Posterior vena cava (tissue), 2 donors: ENCODE measurements at regions not wholly inside any gene's neighbourhood (a gene's known extent, or its start where the extent isn't known, plus 50 kb on each side); places are given as distances from the start of the nearest gene placed in this dataset.
"Not testable (repeated sequence)": the region's sequence is repeated elsewhere in the genome, so short reads cannot be mapped to it uniquely, and the experiment has no call there.

Source experiments
- DNase-seq: peaks from one replicate; pipeline ENCODE4 v3.0.0-alpha.2; 2020; ENCODE audit warnings: low spot score
- intact Hi-C, 2 donors: fragments of 100-400 bp; cut with DNase I; formaldehyde crosslinking; loops; one replicate each; pipeline versions ENCODE4 v1.14.1 to v1.14.2; 2022 to 2023
- donor health status: DM: yes; HTN: yes; CAD: no.
- donor health status: DM: yes; HTN: yes; CAD: no.

DNA sequence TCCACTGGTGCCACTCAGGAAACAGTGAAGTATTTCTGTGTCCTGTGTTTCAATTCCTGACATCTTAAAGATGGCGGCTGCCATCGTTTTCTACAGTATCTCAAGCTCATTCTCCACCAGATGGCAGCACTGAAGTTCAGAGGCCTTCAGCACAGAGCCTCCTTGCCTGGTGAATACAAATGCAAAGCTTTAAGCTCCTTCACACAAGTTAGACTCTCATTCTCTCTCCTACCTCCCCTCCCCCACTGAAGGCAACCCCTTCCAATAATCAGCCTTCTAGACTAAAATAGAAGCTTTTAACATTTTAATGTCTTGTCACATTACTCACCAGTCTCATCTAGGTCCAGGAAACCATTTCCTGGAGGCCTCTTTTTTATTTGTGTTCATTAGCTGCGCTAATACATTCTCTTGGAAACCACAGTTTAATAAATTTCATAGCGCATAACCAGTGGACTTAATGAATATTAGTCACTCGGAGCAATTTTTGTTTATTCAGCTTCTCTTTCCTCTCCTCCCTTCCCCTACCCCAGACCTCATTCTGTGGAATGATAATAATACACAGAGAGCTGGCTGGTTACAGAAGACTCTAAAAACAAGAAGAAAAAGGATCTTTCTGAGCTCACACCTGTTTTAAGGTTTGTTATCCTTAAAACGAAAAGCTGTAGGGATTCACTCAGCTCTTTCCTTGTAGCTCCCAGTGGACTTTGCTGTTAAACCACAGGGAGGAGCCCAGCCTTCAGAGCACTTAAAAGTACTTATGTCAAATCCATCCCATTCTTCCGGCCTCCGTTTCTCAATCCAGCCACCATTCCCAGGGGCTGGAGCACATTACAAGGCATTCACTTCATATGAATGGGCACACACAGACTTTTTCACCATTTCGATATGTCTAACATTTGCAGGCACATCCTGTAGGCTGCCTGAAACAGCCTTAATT lies 384.9 kb downstream of the HLX start:
- intact Hi-C loops, result loop anchor here in 1 of 2 donors (10.0 kb wide), 1 partner anchor 171 kb away; no protein-coding TSS in a partner anchor
- no peak for DNase-seq

DNA sequence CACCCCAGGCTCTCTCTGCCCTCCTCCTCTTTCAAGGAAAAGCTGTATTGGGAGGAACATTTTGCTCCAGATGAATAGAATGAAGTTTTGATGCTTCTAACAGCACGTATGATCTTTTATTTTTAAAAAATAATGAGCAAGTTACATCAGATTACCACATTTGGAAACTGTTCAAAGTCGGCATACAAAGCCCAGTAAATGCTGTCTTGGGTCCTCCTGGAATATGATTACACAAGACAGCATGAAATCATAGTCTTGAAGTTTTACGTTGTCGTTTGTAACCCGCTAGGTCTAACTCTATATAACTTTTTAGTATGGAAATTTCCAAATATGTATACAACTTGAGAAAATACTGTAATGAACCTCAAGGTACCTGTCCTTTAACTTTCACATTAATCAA lies 385.6 kb downstream of the HLX start:
- intact Hi-C loops, result loop anchor here (5.0 to 10.0 kb wide), 2 partner anchors 167 to 170 kb away; no protein-coding TSS in a partner anchor
- DNase-seq, result no peak

DNA sequence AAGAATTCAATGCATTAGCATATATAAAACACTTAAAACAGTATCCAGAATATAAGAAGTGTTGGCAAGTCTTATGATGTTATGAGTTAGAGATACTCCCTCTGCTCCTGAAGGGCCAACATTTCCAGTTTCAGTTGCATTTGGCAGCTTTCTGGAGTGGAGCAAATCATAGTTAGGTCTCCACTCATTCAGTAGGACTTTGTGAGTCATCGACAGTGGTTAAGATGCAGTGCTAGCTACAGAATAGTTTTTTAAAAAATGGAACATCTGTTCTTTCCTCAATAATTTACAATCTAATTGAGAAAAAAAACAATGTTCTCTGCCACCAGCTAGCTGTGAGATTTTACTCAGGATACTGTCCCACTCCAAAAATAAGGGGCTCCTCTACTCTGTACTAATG lies 389.1 kb downstream of the HLX start:
- DNase-seq, result no peak
- intact Hi-C loops, result loop anchor here (5.0 to 10.0 kb wide), 2 partner anchors 164 to 167 kb away; no protein-coding TSS in a partner anchor

DNA sequence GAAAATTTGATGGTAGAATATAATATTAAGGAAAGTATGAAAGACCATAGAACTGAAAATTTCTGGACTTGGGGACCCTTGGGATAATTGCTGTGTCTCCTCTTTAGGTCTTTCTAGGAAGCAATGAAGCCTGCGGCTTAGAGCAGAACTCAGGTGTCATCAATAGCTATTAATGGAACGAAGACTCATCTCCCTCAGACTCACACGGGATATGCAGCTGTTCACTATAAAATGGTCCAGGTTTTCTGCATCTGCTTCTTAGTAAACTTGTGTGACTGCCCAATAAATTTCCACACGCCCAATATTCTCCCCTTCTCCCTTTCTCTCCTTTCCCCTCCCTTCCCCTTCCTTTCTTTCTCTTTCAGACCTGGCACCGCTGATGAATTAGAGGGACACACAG lies 392.5 kb downstream of the HLX start:
- intact Hi-C loops, result no loop called here
- no peak for DNase-seq

DNA sequence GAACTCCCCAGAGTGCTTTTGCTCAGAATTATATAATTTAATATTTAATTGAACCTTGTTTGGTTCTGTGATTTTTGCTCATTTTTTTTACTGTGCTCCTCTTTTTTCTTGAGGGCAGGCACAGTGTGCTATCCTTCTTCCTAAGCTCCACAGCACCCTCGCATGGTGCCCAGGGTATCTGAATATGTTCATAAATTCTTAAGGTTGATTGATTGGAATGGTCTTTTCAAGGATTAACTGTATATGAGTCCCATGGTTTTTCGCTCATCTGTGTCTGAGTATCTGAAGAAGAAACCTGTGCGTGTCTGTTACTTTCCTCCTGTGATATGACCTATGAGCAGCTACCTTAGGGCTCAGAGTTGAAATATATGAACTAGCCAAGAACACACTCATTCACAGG lies 393.7 kb downstream of the HLX start:
- intact Hi-C loops, result no loop called here
- DNase-seq, result no peak

DNA sequence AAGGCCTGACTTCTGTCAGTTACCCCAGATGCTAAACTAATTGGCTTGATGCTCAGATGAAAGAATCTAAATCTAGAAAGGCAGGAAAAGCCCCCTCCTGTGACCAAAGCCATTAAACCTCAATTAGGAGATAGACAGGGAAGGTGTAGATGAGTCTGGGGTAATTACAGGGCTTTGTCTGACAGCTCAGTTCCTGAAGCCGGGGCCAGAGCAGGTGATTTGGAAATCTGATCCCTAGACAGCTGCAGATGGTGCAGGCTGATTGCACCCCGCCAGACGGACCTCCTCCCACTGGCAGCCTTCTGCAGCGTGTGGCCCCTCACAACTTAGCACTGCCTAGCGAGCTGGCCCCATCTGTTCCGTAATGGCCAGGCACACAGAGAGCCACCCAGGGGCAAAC lies 395.1 kb downstream of the HLX start:
- intact Hi-C loops, result no loop called here
- DNase-seq, result no peak

DNA sequence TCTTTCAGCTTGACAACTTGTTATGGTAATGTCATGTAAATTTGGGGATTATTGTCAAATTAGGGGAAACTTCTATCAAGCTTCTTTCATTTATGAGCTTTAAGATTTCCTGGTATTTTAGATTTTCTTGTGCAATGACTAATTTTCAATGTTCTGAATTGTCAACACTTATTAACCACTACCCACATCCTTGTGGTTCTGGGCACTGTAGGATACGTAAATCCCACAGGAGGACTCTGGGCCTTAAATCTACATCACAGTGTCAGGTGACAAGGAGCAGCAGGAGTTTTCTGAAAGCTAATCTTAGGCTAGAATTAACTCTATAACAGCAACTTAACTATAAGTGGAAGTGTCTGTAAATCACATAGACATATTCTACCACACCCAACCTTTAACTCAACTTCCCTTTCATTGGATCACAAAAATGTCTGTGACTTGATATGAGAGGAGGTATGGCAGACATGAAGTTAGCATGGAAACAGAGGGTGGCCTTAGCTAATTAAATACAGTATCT lies 397.7 kb downstream of the HLX start:
- no peak for DNase-seq
- intact Hi-C loops, result no loop called here

DNA sequence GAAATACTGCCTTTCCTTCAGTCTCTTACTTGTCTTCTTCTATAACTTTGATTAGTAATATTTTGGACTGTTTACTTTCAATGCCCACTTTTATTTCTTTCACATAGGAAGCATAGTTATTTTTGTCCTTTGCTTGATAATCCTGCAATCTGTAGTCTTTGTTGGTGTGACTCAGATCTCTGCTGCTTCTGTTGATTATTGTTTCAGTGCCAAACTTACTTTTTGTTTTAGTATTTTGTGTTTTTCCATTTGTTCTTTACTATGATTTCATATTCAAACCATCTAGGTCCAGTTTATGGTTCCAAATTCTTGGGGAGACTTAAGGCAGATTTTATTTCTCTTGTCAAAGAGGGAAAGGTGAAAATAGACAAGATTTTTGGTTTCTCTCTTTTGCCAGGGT lies 399.9 kb downstream of the HLX start:
- DNase-seq, result no peak
- intact Hi-C loops, result no loop called here

DNA sequence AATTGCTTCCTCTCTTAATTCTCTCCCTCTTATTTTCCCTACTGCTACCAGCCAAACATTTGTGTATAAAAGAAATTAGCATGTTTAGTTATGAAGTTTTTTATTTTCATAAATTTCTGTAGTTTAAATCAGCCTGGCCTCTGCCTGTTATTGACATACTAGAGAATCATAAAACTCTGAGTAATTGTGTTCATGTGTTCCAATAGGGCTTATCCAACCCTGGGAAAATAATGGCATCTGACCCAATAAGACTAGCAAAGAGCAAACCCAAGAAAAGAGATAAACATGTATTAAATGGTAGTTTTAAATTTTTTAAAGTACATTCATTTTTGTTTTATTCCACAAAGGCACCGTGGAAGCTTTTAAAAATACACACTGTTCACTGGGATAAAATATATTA lies 404.3 kb downstream of the HLX start:
- intact Hi-C loops, result no loop called here
- no peak for DNase-seq

DNA sequence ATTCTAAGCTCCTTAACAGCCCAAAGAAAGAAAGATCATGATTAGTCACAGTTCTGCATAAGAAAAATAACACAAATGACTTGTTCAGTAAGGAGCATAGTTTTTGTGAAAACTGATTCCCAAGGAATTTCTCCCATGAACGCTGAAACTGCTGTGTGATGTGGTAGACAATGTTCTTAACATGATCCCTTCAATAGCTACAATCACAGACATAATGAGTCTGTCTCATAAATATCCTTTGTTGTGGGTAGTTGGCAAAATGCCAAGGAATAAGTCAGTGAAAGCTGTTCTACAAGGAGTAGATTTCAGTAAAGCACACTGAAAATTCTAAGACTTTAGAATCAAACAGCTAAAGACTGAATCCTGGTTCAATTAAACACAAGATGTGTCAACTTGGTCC lies 404.8 kb downstream of the HLX start:
- no peak for DNase-seq
- intact Hi-C loops, result no loop called here

DNA sequence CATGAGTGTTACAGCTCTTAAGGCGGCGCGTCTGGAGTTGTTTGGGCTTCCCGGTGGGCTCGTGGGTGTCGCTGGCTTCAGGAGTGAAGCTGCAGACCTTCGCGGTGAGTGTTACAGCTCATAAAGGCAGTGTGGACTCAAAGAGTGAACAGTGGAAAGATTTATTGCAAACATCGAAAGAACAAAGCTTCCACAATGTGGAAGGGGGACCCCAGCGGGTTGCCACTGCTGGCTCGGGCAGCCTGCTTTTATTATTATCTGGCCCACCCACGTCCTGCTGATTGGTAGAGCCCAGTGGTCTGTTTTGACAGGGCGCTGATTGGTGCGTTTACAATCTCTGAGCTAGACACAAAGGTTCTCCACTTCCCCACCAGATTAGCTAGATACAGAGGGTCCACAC lies 405.7 kb downstream of the HLX start:
- intact Hi-C loops, DNase-seq: not testable (repeated sequence)

DNA sequence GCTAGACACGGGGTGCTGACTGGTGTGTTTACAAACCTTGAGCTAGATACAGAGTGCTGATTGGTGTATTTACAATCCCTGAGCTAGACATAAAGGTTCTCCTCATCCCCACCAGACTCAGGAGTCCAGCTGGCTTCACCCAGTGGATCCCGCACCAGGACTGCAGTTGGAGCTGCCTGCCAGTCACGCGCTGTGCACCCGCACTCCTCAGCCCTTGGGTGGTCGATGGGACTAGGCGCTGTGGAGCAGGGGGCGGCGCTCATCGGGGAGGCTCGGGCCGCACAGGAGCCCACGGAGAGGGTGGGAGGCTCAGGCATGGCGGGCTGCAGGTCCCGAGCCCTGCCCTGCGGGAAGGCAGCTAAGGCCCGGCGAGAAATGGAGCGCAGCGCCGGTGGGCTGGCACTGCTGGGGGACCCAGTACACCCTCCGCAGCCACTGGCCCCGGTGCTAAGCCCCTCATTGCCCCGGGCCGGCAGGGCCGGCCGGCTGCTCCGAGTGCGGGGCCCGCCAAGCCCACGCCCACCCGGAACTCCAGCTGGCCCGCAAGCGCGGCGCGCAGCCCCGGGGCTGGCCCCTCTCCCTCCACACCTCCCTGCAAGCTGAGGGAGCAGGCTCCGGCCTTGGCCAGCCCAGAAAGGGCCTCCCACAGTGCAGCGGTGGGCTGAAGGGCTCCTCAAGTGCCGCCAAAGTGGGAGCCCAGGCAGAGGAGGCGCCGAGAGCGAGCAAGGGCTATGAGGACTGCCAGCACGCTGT lies 406.4 kb downstream of the HLX start:
- DNase-seq, intact Hi-C loops: not testable (repeated sequence)

DNA sequence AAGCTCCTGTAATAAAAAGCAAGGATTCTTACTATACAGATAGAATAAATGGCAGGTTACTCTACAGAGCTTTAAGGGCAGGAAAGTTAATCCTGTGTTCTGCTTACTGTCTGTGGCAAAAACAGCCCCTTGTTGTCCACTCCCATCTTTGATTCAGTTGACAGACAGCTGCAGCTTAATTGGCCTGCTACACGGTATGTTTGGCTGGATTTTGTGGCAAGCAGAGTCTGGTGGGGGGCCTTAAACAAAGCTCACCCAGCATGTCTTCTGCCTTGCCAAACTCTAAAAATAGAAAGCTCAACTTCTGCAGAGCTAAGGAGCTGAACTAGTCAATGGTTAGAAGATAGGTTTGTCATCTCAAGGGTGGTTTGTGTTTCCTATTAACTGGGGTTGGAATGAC lies 407.2 kb downstream of the HLX start:
- DNase-seq, result no peak
- intact Hi-C loops, result no loop called here

DNA sequence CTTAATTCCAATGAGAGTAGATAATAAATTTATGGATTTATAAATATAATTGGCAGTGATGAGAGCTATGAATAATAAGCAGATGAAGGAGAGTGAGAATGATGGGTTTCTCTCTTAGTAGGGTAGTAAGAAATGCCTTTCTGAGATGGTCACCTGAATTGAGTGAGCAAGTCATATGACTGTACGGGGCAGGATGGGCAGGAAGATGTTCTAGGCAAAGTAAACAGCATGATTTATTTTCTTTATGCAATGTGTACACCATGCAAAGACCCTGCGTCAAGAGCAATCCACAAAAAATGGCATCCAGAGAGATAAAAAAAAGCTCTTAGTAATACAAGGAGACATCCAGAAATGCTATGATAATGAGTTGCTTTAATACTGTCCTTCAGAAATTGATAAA lies 409.9 kb downstream of the HLX start:
- intact Hi-C loops, result no loop called here
- DNase-seq, result no peak

DNA sequence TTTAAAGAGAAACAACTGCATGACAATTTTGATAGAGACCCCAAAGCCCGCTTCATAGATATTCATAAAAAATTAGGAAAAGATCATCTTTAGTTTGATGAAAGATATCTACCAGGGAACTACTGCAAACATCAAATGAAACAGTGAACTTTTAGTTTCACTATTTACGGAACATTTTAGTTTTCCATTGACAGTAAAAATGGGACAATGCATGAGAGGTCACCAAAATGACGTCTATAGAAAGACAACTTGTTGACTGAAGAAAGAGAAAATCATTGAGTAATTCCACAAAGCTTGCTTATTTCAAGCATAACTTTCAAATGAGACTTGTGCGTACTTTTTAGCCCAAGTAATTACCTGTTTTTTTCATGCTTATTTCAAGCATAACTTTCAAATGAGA lies 411.4 kb downstream of the HLX start:
- DNase-seq, result no peak
- intact Hi-C loops, result no loop called here

DNA sequence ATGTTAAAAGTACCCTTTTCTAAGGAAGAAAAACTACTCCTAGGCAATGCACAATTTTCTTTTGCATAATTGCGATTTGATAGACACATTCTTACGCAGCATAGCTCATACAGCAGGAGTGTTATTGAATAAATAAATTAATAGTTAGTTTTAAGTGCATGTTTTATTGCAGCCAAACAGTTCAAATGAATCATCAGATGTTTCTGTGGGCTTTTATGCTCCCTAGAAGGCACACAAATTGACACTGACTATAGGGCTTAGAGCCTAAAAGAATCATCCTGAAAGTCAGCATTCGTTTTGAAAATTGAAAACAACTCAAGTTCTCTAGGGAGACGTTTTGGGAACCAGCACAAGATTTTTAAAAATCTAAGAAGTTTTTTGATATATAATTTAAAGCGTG lies 411.9 kb downstream of the HLX start:
- no peak for DNase-seq
- intact Hi-C loops, result no loop called here

DNA sequence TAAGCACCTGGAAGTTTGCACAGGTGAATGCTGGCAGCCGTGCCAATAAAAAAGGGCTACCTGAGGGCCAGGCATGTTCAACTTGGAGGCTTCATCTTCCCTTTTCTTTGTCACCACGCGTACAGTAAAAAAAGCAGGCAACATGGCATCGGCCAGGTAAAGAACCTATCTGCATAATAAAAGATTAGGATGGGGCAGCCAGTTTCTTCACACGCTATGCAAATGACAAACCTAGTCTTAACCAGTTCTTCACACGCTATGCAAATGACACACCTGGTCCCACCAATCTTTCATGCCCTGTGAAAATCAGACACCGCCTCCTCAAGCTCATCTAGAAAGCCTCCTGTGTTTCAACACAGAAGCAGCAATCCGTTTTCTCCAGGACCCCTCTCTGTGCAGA lies 413.4 kb downstream of the HLX start:
- DNase-seq, result no peak
- intact Hi-C loops, result no loop called here

DNA sequence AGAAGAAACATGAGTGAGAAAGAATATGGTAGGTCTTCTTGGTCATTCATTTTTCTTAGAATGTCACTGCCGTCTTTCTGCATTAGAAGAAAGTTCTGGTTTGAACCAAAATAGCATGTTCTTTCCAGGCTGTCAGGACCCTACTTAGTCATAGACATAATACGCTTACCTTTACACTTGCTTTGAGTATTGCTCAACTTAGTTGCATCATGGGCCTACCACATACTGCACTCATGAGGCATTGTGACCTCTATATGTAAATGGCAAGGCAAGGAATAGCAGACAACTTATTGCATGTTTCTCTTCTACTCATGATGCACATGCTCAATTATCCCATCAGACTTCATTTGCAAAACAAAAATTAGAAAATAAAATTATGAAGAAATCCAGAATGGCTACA lies 415.0 kb downstream of the HLX start:
- DNase-seq, result no peak
- intact Hi-C loops, result no loop called here

DNA sequence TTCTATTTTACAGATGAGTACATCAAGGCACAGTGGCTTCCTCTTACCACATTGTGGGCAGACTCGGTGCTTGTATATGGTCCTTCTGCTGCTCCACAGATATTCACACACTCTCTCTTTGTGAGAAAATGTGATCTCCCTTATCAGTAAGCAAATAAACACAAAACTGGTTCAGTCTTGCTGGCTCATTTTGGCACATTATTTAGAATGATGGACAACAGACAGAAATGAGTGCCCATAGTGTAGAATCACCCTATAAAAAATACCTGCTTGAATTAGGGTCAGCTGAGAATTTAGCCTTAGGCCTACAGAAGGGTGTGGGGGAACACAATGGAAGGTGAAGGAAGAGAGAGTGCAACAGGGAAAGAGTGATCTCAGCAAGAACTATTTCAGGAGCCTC lies 423.1 kb downstream of the HLX start:
- intact Hi-C loops, result no loop called here
- DNase-seq, result no peak

DNA sequence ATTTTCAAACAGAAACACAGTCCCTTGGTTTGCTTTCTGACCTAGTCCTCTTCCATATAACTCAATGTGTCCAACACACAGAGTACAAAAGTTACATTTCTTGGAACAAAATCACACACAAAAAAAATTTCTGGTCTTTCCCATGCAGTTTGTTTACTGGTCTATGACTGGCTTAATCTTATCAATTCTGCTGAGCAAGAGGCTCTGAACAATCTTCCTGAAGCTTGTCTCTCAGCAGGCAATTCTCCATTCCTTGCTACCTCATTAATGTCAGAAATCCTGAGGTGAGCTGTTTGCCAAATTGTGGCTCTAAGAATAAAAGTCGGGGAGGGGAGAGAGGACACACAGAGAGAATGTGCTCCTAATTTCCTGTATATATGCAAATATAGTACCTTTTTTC lies 423.6 kb downstream of the HLX start:
- DNase-seq, result no peak
- intact Hi-C loops, result no loop called here
